ENCODE measurements at regions not wholly inside any gene's neighbourhood (a gene's known extent, or its start where the extent isn't known, plus 50 kb on each side); places are given as distances from the start of the nearest gene placed in this dataset.

- CTCF ChIA-PET, result no interaction called here
- Histone ChIP-seq H3K9me1 (ENCODE audit: insufficient read depth, low read length) (no peaks in the 10 kb centered on the region), H2BK120ac (ENCODE audit: low read depth, low read length) (no peak overlapping the region), H2BK15ac (ENCODE audit: low read depth, low read length) (no peak overlapping the region), H3K36me3 (ENCODE audit: control insufficient read depth, insufficient read depth, low read length) (no peaks in the 10 kb centered on the region), H3K27me3 (ENCODE audit: control insufficient read depth, insufficient read depth, low read length) (peaks cover 20% of the 10 kb centered on the region; the same call in 1 of the 2 replicates), H3K4ac (ENCODE audit: low read depth, low read length) (no peak overlapping the region), H3K4me3 (ENCODE audit: insufficient read depth, low read depth, low read length) (no peak overlapping the region), H2AFZ (replicated peaks; ENCODE audit: low read length, poor library complexity) (no peak overlapping the region), H3K9me3 (ENCODE audit: control insufficient read depth, insufficient read depth, low read length) (0 out of 2 replicates have a peak, but pooled peaks cover 2% of the 10 kb centered on the region), H3K4me1 (ENCODE audit: control insufficient read depth, insufficient read depth, low read length) (no peaks in the 10 kb centered on the region), H2BK5ac (ENCODE audit: low read depth, low read length, poor library complexity, severe bottlenecking) (no peak overlapping the region), H4K91ac (ENCODE audit: insufficient read depth, low read depth, low read length) (no peak overlapping the region), H2AK9ac (replicated peaks; ENCODE audit: low read depth, low read length, poor library complexity) (no peak overlapping the region), H4K20me1 (ENCODE audit: insufficient read depth, low read length) (no peaks in the 10 kb centered on the region; the same call in 1 of the 2 replicates), H3K18ac (ENCODE audit: low read depth, low read length) (no peak overlapping the region), H3K27ac (ENCODE audit: insufficient read depth, low read length) (no peak overlapping the region), H3K9ac (ENCODE audit: low read depth, low read length) (no peak overlapping the region), H4K8ac (ENCODE audit: low read depth in 2 of 2, low read length in 2 of 2) (no peak overlapping the region), H3K23ac (ENCODE audit: low read depth, low read length) (no peak overlapping the region), H3K56ac (ENCODE audit: extremely low read depth, insufficient read depth, low read length) (no peak overlapping the region), H3K79me1 (ENCODE audit: low read depth in 1 of 2, low read length in 2 of 2) (no peaks in the 10 kb centered on the region), H2BK20ac (ENCODE audit: low read depth, low read length) (no peak overlapping the region), H3K14ac (replicated peaks; ENCODE audit: low read depth, low read length) (no peak overlapping the region), H2AK5ac (ENCODE audit: low read depth, low read length) (no peak overlapping the region), H4K5ac (ENCODE audit: low read depth, low read length) (no peak overlapping the region), H3K4me2 (ENCODE audit: low read depth, low read length) (no peak overlapping the region)
- ATAC-seq (ENCODE audit: low read depth) (no peak), DNase-seq (no peak)
- dilution Hi-C loops (cut with HindIII; ENCODE audit: low sequenced_read_pairs, unreplicated experiment), result no loop called here
- POLR2A ChIA-PET (ENCODE audit: unreplicated experiment), result no interaction called here
- WGBS, 2 experiments (ENCODE audit: extremely low coverage in 2 of 2, insufficient read length in 1 of 2), result 0% methylated on average over 1 of the region's 9 CpGs; no CpG with 5 or more reads in 1 of the 2 experiments
- BruUV-seq (replicated peaks), result no TSS peak
- no peak for TF ChIP-seq RFX5 (IDR thresholded peaks at IDR 0.05; ENCODE audit: low read depth, low read length)
- TF ChIP-seq NFE2L2 (IDR thresholded peaks at IDR 0.05; ENCODE audit: low read depth, low read length), result no peak
- TF ChIP-seq ELK1 (IDR thresholded peaks at IDR 0.05; ENCODE audit: borderline replicate concordance, low read depth, low read length), result no peak
- TF ChIP-seq MXI1 (IDR thresholded peaks at IDR 0.05; ENCODE audit: borderline replicate concordance, low read depth, low read length), result no peak
- TF ChIP-seq MAFK (IDR thresholded peaks at IDR 0.05; ENCODE audit: low read depth, low read length), result no peak
- no peak for TF ChIP-seq MAZ (IDR thresholded peaks at IDR 0.05; ENCODE audit: borderline replicate concordance, low read depth, low read length)
- TF ChIP-seq FOS (IDR thresholded peaks at IDR 0.05; ENCODE audit: low read depth, low read length), result no peak
- intact Hi-C loops (cut with micrococcal nuclease), result no loop called here
- in situ Hi-C loops (cut with MboI; ENCODE audit: low sequenced_read_pairs), result no loop called here
Measured at GRCh38 chr20:24764794-24765202, 184.3 kb upstream of the CST7 start.
